GM12878 (cell line): ENCODE measurements at regions not wholly inside any gene's neighbourhood (a gene's known extent, or its start where the extent isn't known, plus 50 kb on each side); places are given as distances from the start of the nearest gene placed in this dataset.

Experiments
- ASH2L ChIP-seq: fragments of 300-600, 200-600 bp; sonication (generic); IDR thresholded peaks from 2 replicates; pipeline ENCODE4 v1.6.1; 2017; ENCODE audit warnings: low read depth, mild to moderate bottlenecking, borderline replicate concordance
- BHLHE40 ChIP-seq, 2 experiments: fragments of 450-650 bp in 1 of 2; IDR thresholded peaks; 2 replicates each; pipeline ENCODE4 v1.6.1; 2011 to 2017; ENCODE audit warnings: low read depth in 2 of 2, borderline replicate concordance in 1 of 2, improper control_type of control experiment in 1 of 2, low read length in 1 of 2, mild to moderate bottlenecking in 1 of 2
- ESRRA ChIP-seq: IDR thresholded peaks from 2 replicates; pipeline ENCODE4 v1.6.1; 2012; ENCODE audit warnings: mild to moderate bottlenecking, low read length, improper control_type of control experiment
- EZH2 ChIP-seq: IDR thresholded peaks from 2 replicates; pipeline ENCODE4 v1.6.1; 2012; ENCODE audit warnings: low read depth, mild to moderate bottlenecking, control low read depth, inconsistent platforms, low read length, borderline replicate concordance; ENCODE audit not compliant: control insufficient read depth
- MYC ChIP-seq: IDR thresholded peaks from 2 replicates; pipeline ENCODE4 v1.6.1; 2011; ENCODE audit warnings: mild to moderate bottlenecking, low read length, moderate library complexity, inconsistent platforms; ENCODE audit not compliant: insufficient read depth, insufficient replicate concordance, insufficient read length, severe bottlenecking
- POLR2A ChIP-seq: IDR thresholded peaks from 2 replicates; pipeline ENCODE4 v1.6.1; 2011; ENCODE audit warnings: low read depth, mild to moderate bottlenecking, low read length
- RAD21 ChIP-seq: IDR thresholded peaks from 2 replicates; pipeline ENCODE4 v1.6.1; 2011; ENCODE audit warnings: mild to moderate bottlenecking, low read depth, low read length, moderate library complexity; ENCODE audit not compliant: insufficient read depth
- RCOR1 ChIP-seq: conservative IDR thresholded peaks from 2 replicates; pipeline ENCODE4 v1.6.1; 2012; ENCODE audit warnings: low read depth, low read length, improper control_type of control experiment
- SMAD1 ChIP-seq: fragments of 450-650 bp; IDR thresholded peaks from 2 replicates; pipeline ENCODE4 v1.6.1; 2018; ENCODE audit warnings: mild to moderate bottlenecking, low read depth; ENCODE audit not compliant: partially characterized antibody
- SMC3 ChIP-seq: IDR thresholded peaks from 2 replicates; pipeline ENCODE4 v1.6.1; 2011; ENCODE audit warnings: low read length, improper control_type of control experiment, borderline replicate concordance
- TAF1 ChIP-seq: IDR thresholded peaks from 2 replicates; pipeline ENCODE4 v1.6.1; 2011; ENCODE audit warnings: mild to moderate bottlenecking, low read depth, low read length, borderline replicate concordance
- ZSCAN29 ChIP-seq: fragments of 450-650 bp; IDR thresholded peaks from 2 replicates; pipeline ENCODE4 v1.6.1; 2017; ENCODE audit warnings: mild to moderate bottlenecking, moderate library complexity
- TF ChIP-seq, protein P1 (sequence below), 3 experiments: IDR thresholded peaks in 2 of 3; conservative IDR thresholded peaks in 1 of 3; 2 replicates each; pipeline ENCODE4 v1.5.1; 2011; ENCODE audit warnings: low read depth in 3 of 3, low read length in 3 of 3, mild to moderate bottlenecking in 3 of 3, control low read depth in 2 of 3, moderate library complexity in 2 of 3, inconsistent platforms in 1 of 3, mixed read lengths in 1 of 3; ENCODE audit not compliant: control insufficient read depth in 2 of 3, insufficient read depth in 1 of 3; ENCODE audit errors: extremely low read depth in 1 of 3
- TF ChIP-seq, protein P2 (sequence below): IDR thresholded peaks from 2 replicates; pipeline ENCODE4 v1.6.1; 2012; ENCODE audit warnings: mild to moderate bottlenecking, low read depth, low read length

DNA sequence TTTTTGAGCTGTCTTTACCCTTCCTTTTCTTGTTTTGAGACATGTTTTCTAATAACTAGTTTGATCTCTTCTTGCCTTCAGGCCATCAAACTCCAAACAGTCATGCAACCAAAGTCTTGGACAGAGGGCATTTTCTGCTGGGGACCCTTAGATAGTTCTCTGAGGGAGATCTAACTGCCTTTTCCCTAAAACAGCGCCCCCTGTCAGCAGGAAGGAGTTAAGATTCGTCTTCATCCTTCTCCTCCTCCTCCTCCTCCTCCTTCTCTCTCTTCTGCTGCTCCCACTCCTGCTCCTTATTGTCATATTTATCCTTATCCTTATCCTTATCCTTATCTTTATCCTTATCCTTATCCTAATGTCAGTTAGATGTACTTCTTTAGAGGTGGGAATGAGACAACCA, 417.2 kb downstream of the TRAM1L1 start:
- peak; percentile 37; the same call in 1 of the 2 replicates for TF ChIP-seq SMC3
- no peak for TF ChIP-seq SMAD1
- TF ChIP-seq, protein P1, sequence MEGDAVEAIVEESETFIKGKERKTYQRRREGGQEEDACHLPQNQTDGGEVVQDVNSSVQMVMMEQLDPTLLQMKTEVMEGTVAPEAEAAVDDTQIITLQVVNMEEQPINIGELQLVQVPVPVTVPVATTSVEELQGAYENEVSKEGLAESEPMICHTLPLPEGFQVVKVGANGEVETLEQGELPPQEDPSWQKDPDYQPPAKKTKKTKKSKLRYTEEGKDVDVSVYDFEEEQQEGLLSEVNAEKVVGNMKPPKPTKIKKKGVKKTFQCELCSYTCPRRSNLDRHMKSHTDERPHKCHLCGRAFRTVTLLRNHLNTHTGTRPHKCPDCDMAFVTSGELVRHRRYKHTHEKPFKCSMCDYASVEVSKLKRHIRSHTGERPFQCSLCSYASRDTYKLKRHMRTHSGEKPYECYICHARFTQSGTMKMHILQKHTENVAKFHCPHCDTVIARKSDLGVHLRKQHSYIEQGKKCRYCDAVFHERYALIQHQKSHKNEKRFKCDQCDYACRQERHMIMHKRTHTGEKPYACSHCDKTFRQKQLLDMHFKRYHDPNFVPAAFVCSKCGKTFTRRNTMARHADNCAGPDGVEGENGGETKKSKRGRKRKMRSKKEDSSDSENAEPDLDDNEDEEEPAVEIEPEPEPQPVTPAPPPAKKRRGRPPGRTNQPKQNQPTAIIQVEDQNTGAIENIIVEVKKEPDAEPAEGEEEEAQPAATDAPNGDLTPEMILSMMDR (IDR thresholded peaks at IDR 0.05 in 2 of 3, conservative IDR thresholded peaks at IDR 0.05 in 1 of 3; ENCODE audit: control insufficient read depth in 2 of 3, extremely low read depth in 1 of 3, insufficient read depth in 1 of 3, low read depth in 3 of 3, low read length in 3 of 3): peak; percentile 20 to 41 (median 22); a peak in 5 of 6 replicates
- TF ChIP-seq MYC: no peak
- no peak for TF ChIP-seq BHLHE40 (IDR thresholded peaks at IDR 0.05; ENCODE audit: borderline replicate concordance in 1 of 2, low read depth in 2 of 2, low read length in 1 of 2)
- TF ChIP-seq ZSCAN29: no peak
- no peak for TF ChIP-seq EZH2
- no peak for TF ChIP-seq ESRRA
- TF ChIP-seq POLR2A: no peak
- TF ChIP-seq, protein P2, sequence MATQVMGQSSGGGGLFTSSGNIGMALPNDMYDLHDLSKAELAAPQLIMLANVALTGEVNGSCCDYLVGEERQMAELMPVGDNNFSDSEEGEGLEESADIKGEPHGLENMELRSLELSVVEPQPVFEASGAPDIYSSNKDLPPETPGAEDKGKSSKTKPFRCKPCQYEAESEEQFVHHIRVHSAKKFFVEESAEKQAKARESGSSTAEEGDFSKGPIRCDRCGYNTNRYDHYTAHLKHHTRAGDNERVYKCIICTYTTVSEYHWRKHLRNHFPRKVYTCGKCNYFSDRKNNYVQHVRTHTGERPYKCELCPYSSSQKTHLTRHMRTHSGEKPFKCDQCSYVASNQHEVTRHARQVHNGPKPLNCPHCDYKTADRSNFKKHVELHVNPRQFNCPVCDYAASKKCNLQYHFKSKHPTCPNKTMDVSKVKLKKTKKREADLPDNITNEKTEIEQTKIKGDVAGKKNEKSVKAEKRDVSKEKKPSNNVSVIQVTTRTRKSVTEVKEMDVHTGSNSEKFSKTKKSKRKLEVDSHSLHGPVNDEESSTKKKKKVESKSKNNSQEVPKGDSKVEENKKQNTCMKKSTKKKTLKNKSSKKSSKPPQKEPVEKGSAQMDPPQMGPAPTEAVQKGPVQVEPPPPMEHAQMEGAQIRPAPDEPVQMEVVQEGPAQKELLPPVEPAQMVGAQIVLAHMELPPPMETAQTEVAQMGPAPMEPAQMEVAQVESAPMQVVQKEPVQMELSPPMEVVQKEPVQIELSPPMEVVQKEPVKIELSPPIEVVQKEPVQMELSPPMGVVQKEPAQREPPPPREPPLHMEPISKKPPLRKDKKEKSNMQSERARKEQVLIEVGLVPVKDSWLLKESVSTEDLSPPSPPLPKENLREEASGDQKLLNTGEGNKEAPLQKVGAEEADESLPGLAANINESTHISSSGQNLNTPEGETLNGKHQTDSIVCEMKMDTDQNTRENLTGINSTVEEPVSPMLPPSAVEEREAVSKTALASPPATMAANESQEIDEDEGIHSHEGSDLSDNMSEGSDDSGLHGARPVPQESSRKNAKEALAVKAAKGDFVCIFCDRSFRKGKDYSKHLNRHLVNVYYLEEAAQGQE: no peak
- TF ChIP-seq ASH2L: no peak
- TF ChIP-seq RCOR1: no peak
- TF ChIP-seq TAF1: no peak
- TF ChIP-seq RAD21: peak; percentile 18; the same call in 1 of the 2 replicates
